ENCODE measurements at regions not wholly inside any gene's neighbourhood (a gene's known extent, or its start where the extent isn't known, plus 50 kb on each side); places are given as distances from the start of the nearest gene placed in this dataset.

- TF ChIP-seq POLR2A (IDR thresholded peaks at IDR 0.05), result no peak
- TF ChIP-seq, protein P1, sequence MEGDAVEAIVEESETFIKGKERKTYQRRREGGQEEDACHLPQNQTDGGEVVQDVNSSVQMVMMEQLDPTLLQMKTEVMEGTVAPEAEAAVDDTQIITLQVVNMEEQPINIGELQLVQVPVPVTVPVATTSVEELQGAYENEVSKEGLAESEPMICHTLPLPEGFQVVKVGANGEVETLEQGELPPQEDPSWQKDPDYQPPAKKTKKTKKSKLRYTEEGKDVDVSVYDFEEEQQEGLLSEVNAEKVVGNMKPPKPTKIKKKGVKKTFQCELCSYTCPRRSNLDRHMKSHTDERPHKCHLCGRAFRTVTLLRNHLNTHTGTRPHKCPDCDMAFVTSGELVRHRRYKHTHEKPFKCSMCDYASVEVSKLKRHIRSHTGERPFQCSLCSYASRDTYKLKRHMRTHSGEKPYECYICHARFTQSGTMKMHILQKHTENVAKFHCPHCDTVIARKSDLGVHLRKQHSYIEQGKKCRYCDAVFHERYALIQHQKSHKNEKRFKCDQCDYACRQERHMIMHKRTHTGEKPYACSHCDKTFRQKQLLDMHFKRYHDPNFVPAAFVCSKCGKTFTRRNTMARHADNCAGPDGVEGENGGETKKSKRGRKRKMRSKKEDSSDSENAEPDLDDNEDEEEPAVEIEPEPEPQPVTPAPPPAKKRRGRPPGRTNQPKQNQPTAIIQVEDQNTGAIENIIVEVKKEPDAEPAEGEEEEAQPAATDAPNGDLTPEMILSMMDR (IDR thresholded peaks at IDR 0.05), result no peak
- no peak for TF ChIP-seq POLR2AphosphoS5 (IDR thresholded peaks at IDR 0.05; ENCODE audit: insufficient read depth in 1 of 2, low read depth in 1 of 2)
These were observed 160.0 kb upstream of the NHS start for GRCh38 chrX:17214962-17215361.
